T-helper 17 cell (primary cell): ENCODE measurements at regions not wholly inside any gene's neighbourhood (a gene's known extent, or its start where the extent isn't known, plus 50 kb on each side); places are given as distances from the start of the nearest gene placed in this dataset.
"Not testable (repeated sequence)": the region's sequence is repeated elsewhere in the genome, so short reads cannot be mapped to it uniquely, and the experiment has no call there.

ENCODE experiments used
- ATAC-seq: fragments of 150-1000 bp; cut with Tn5 transposase; 2 replicates; pipeline ENCODE4 v1.10.0; 2021; ENCODE audit warnings: mild to moderate bottlenecking, moderate library complexity
- DNase-seq, 3 donors: peaks; one replicate each; pipeline versions ENCODE4 v3.0.0 to v3.0.0-alpha.2; 2020 to 2021
- H3K9me3 ChIP-seq: one replicate; pipeline ENCODE4 v1.7.0; 2013; ENCODE audit warnings: low read length, mild to moderate bottlenecking; ENCODE audit not compliant: control insufficient read depth, poor library complexity, severe bottlenecking
- H3K27ac Mint-ChIP-seq: one replicate; pipeline ENCODE4 v1.8.0; 2022; ENCODE audit warnings: mild to moderate bottlenecking, moderate library complexity, mixed read lengths
- H3K27me3 Mint-ChIP-seq: one replicate; pipeline ENCODE4 v1.8.0; 2022; ENCODE audit warnings: mixed read lengths
- H3K36me3 Mint-ChIP-seq: one replicate; pipeline ENCODE4 v1.8.0; 2022; ENCODE audit warnings: low read depth, mixed read lengths
- H3K4me1 Mint-ChIP-seq: one replicate; pipeline ENCODE4 v1.8.0; 2022; ENCODE audit warnings: mild to moderate bottlenecking, mixed read lengths
- H3K4me3 Mint-ChIP-seq: one replicate; pipeline ENCODE4 v1.8.0; 2022; ENCODE audit warnings: mild to moderate bottlenecking, moderate library complexity, mixed read lengths

DNA sequence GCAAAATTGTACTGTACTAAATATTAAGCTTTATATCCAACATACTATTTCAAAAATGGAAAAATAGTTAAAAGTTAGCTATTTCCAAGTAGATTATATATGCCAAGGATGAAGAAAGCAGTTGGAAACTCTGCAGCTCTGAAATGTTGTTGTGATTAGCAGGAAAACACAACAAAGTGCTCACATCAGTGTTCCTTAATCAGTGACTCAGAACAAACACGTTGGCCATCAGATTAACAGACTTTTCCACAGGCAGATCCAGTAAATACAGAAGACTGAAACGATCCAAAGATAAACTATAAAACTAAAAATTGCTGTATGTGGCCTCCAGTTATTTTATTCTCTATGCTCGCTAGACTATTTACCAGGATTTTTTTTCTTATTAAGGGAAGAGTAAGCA, 99.6 kb upstream of the SEMA3D start:
- H3K4me1 Mint-ChIP-seq, result no peaks in the 10 kb centered on the region
- DNase-seq, result no peak
- H3K27ac Mint-ChIP-seq, result no peak overlapping the region
- no peak overlapping the region for H3K4me3 Mint-ChIP-seq
- no peaks in the 10 kb centered on the region for H3K36me3 Mint-ChIP-seq
- no peaks in the 10 kb centered on the region for H3K27me3 Mint-ChIP-seq
- H3K9me3 ChIP-seq, result no peaks in the 10 kb centered on the region
- no peak for ATAC-seq

DNA sequence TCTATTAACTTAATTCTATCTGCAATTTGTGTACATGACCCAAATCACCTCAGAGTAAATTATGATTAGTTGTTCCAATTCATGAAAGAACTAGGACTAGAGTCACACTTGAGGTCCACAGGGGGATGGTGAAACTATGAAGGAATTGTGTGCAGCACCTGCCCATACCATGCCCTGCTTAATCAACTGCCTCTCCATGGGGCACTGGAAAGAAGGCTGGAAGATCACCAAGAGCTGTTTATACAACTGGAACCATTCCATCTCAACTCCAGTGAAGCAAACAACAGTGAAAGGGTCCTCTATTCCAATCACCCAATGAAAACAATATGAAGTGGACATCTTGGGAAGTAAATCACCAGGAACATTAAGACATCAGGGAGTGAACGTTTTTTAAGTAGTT, 98.7 kb upstream of the SEMA3D start:
- no peaks in the 10 kb centered on the region for H3K9me3 ChIP-seq
- Mint-ChIP-seq H3K4me1 (no peaks in the 10 kb centered on the region), H3K4me3 (no peak overlapping the region), H3K27me3 (no peaks in the 10 kb centered on the region), H3K36me3 (no peaks in the 10 kb centered on the region), H3K27ac (no peak overlapping the region)
- ATAC-seq (no peak), DNase-seq (no peak)

GRCh38 chr7:85275204-85275603, 88.3 kb upstream of the SEMA3D start:
- no peak overlapping the region for H3K27ac Mint-ChIP-seq
- no peak for ATAC-seq
- H3K9me3 ChIP-seq, result no peaks in the 10 kb centered on the region
- no peaks in the 10 kb centered on the region for H3K36me3 Mint-ChIP-seq
- no peak for DNase-seq
- H3K27me3 Mint-ChIP-seq, result no peaks in the 10 kb centered on the region
- H3K4me3 Mint-ChIP-seq, result no peak overlapping the region
- H3K4me1 Mint-ChIP-seq, result no peaks in the 10 kb centered on the region

DNA sequence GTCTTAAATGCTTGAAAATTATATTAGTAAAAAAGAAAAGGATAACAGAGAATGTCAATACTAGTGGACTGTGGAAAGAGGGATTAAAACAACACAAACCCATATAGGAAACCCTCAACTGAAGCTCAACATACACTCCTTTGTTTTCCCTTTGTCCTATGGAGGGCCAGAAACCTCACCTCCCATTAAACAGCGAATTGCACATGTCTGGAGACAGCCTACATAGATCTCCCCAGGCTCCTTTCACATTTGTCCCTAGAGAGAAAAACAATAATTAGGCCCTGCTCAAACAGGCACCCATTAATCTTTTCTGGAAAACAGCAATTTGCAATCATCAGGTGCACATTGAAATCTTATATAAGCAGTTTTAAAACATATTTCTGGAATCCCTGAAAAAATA, 87.6 kb upstream of the SEMA3D start:
- Mint-ChIP-seq H3K36me3 (no peaks in the 10 kb centered on the region), H3K27ac (no peak overlapping the region), H3K4me1 (no peaks in the 10 kb centered on the region), H3K27me3 (no peaks in the 10 kb centered on the region), H3K4me3 (no peak overlapping the region)
- H3K9me3 ChIP-seq, result no peaks in the 10 kb centered on the region
- ATAC-seq (no peak), DNase-seq (no peak)

GRCh38 chr7:85262891-85263290, 76.0 kb upstream of the SEMA3D start:
- Mint-ChIP-seq H3K27me3 (no peaks in the 10 kb centered on the region), H3K4me3 (no peak overlapping the region), H3K27ac (no peak overlapping the region), H3K4me1 (no peaks in the 10 kb centered on the region), H3K36me3 (no peaks in the 10 kb centered on the region)
- no peak for ATAC-seq
- no peaks in the 10 kb centered on the region for H3K9me3 ChIP-seq
- DNase-seq, result no peak

- H3K4me1 Mint-ChIP-seq, result no peaks in the 10 kb centered on the region
- H3K27ac Mint-ChIP-seq, result no peak overlapping the region
- no peak for ATAC-seq
- DNase-seq, result no peak
- H3K36me3 Mint-ChIP-seq, result no peaks in the 10 kb centered on the region
- no peak overlapping the region for H3K4me3 Mint-ChIP-seq
- H3K9me3 ChIP-seq, result no peaks in the 10 kb centered on the region
- no peaks in the 10 kb centered on the region for H3K27me3 Mint-ChIP-seq
Measured at GRCh38 chr7:85261336-85261735, 74.5 kb upstream of the SEMA3D start.

DNA sequence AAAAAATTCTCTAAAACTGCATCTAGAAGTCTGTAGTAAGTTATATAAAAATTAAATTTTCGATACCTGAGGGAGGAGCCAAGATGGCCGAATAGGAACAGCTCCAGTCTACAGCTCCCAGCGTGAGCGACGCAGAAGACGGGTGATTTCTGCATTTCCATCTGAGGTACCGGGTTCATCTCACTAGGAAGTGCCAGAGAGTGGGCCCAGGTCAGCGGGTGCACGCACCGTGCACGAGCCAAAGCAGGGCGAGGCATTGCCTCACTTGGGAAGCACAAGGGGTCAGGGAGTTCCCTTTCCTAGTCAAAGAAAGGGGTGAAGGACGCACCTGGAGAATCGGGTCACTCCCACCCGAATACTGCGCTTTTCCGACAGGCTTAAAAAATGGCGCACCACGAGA, 62.9 kb upstream of the SEMA3D start:
- not testable (repeated sequence) for H3K4me3 Mint-ChIP-seq, ATAC-seq, H3K36me3 Mint-ChIP-seq, H3K27ac Mint-ChIP-seq, H3K27me3 Mint-ChIP-seq, H3K4me1 Mint-ChIP-seq, H3K9me3 ChIP-seq, DNase-seq

GRCh38 chr7:85239109-85239508, 52.3 kb upstream of the SEMA3D start:
- no peak for ATAC-seq
- no peaks in the 10 kb centered on the region for H3K36me3 Mint-ChIP-seq
- H3K27ac Mint-ChIP-seq, result no peak overlapping the region

GRCh38 chr7:85237721-85238120, 50.9 kb upstream of the SEMA3D start:
- no peaks in the 10 kb centered on the region for H3K9me3 ChIP-seq
- Mint-ChIP-seq H3K4me3 (no peak overlapping the region), H3K4me1 (no peaks in the 10 kb centered on the region), H3K27me3 (no peaks in the 10 kb centered on the region), H3K27ac (no peak overlapping the region), H3K36me3 (no peaks in the 10 kb centered on the region)
- DNase-seq (no peak), ATAC-seq (no peak)

More at GRCh38 chr7:85239109-85239508, 52.3 kb upstream of the SEMA3D start:
- Mint-ChIP-seq H3K4me3 (no peak overlapping the region), H3K4me1 (no peaks in the 10 kb centered on the region), H3K27me3 (no peaks in the 10 kb centered on the region)
- H3K9me3 ChIP-seq, result no peaks in the 10 kb centered on the region
- no peak for DNase-seq
